ENCODE measurements at regions not wholly inside any gene's neighbourhood (a gene's known extent, or its start where the extent isn't known, plus 50 kb on each side); places are given as distances from the start of the nearest gene placed in this dataset.

DNA sequence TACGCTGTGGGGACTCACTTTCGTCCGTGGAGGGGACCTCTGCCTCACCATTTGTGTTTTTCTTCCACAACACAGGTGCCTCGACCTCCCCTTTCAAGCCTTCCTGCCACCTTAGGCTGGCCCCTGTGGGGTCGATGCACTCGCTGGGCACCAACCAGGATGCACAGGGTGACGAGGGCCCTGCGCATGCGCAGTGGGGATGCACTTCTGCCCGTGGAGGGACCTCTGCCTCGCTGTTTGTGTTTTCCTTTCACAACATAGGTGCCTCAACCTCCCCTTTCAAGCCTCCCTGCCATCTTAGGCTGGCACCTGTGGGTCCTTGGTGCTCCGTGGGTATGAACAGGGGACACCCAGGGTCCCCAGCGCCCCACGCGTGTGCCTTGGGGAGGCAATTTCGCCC is 356.8 kb downstream of the ALG10 start (continued):
- no peak for TF ChIP-seq CEBPZ (IDR thresholded peaks at IDR 0.05; ENCODE audit: low read depth, low read length)
- TF ChIP-seq, protein P1, sequence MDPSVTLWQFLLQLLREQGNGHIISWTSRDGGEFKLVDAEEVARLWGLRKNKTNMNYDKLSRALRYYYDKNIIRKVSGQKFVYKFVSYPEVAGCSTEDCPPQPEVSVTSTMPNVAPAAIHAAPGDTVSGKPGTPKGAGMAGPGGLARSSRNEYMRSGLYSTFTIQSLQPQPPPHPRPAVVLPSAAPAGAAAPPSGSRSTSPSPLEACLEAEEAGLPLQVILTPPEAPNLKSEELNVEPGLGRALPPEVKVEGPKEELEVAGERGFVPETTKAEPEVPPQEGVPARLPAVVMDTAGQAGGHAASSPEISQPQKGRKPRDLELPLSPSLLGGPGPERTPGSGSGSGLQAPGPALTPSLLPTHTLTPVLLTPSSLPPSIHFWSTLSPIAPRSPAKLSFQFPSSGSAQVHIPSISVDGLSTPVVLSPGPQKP (IDR thresholded peaks at IDR 0.05; ENCODE audit: low read depth, low read length) = no peak
- no peak for TF ChIP-seq NR2F1 (conservative IDR thresholded peaks at IDR 0.05)
- no peak for TF ChIP-seq KDM1A (IDR thresholded peaks at IDR 0.05; ENCODE audit: borderline replicate concordance)
- TF ChIP-seq SREBF1 (IDR thresholded peaks at IDR 0.05; ENCODE audit: low read length) = no peak

DNA sequence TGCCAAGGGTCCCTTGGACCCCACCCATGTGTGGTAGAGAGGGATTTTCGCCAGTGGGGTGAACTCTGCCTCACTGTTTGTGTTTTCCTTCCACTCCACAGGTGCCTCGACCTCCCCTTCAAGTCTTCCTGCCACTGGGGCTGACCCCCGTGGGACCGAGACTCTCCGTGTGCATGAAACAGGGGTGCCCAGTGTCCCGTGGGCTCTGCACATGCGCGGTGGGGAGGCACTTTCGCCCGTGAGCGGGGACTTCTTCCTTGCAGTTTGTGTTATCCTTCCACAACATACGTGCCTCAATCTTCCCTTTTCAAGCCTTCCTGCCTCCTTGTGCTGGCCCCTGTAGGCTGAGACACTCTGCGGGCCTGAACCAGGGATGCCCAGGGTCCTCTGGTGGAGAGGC is 362.4 kb downstream of the ALG10 start:
- SMC1A ChIA-PET (ENCODE audit: uncharacterized antibody, unreplicated experiment) = no interaction called here
- H3K36me3 ChIP-seq (ENCODE audit: control insufficient read depth in 2 of 2, insufficient read depth in 2 of 2, low read length in 1 of 2) = no peaks in the 10 kb centered on the region
- H3K27ac ChIP-seq (ENCODE audit: control insufficient read depth, insufficient read depth) = no peak overlapping the region
- no peak overlapping the region for H3K9ac ChIP-seq (ENCODE audit: control insufficient read depth, insufficient read depth, low read length)
- DNase-seq (ENCODE audit: low read depth, low spot score) = no peak
- H3K27me3 ChIP-seq (replicated peaks in 1 of 2; ENCODE audit: control insufficient read depth in 2 of 2, insufficient read depth in 2 of 2, low read length in 1 of 2) = no peaks in the 10 kb centered on the region
- POLR2A ChIA-PET = no interaction called here
- H3K9me3 ChIP-seq (replicated peaks; ENCODE audit: control insufficient read depth, insufficient read depth, low read length) = peaks cover 4% of the 10 kb centered on the region; the same call in 1 of the 3 replicates
- no peak overlapping the region for H3K4me3 ChIP-seq
- intact Hi-C loops (cut with micrococcal nuclease; ENCODE audit: unreplicated experiment) = no loop called here
- no peak for FAIRE-seq
- H4K20me1 ChIP-seq (ENCODE audit: control insufficient read depth, insufficient read depth) = no peaks in the 10 kb centered on the region
- RAD21 ChIA-PET (ENCODE audit: unreplicated experiment) = no interaction called here
- no peak overlapping the region for H2AFZ ChIP-seq (ENCODE audit: control insufficient read depth, low read depth, low read length)
- in situ Hi-C loops (cut with MboI) = loop anchor here (25.0 kb wide), 1 partner anchor 97 kb away; no protein-coding TSS in a partner anchor
- H3K4me2 ChIP-seq (ENCODE audit: control insufficient read depth, insufficient read depth) = no peak overlapping the region
- ATAC-seq = no peak
- BruUV-seq (replicated peaks) = no TSS peak
- no peaks in the 10 kb centered on the region for H3K79me2 ChIP-seq (ENCODE audit: control insufficient read depth, insufficient read depth, low read length)
- 45% methylated on average over 13 of the region's 13 CpGs for WGBS (ENCODE audit: insufficient coverage, insufficient replicate concordance, low lambda C conversion rate, missing lambda C conversion rate)
- no peaks in the 10 kb centered on the region for H3K4me1 ChIP-seq (ENCODE audit: control insufficient read depth, insufficient read depth, low read length)
- CTCF ChIA-PET = no interaction called here
- no peak for TF ChIP-seq CBFB (IDR thresholded peaks at IDR 0.05; ENCODE audit: low read depth)
- TF ChIP-seq, protein P2, sequence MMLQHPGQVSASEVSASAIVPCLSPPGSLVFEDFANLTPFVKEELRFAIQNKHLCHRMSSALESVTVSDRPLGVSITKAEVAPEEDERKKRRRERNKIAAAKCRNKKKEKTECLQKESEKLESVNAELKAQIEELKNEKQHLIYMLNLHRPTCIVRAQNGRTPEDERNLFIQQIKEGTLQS (IDR thresholded peaks at IDR 0.05; ENCODE audit: borderline replicate concordance, extremely low read depth, low read depth, low read length) = no peak
- no peak for TF ChIP-seq ZNF274 (IDR thresholded peaks at IDR 0.05; ENCODE audit: insufficient read depth, insufficient read length)
- TF ChIP-seq BACH1 (IDR thresholded peaks at IDR 0.05; ENCODE audit: borderline replicate concordance) = no peak
- TF ChIP-seq HDAC6 (IDR thresholded peaks at IDR 0.05; ENCODE audit: unreplicated experiment) = no peak
- no peak for TF ChIP-seq TCF12 (IDR thresholded peaks at IDR 0.05; ENCODE audit: low read depth, low read length)
- no peak for TF ChIP-seq MYC (IDR thresholded peaks at IDR 0.05; ENCODE audit: insufficient read depth, insufficient read length, insufficient replicate concordance, low read length, severe bottlenecking)
- no peak for TF ChIP-seq BMI1 (IDR thresholded peaks at IDR 0.05; ENCODE audit: borderline replicate concordance)
- no peak for TF ChIP-seq EED (IDR thresholded peaks at IDR 0.05; ENCODE audit: low read depth)
- TF ChIP-seq RELA (IDR thresholded peaks at IDR 0.05; ENCODE audit: borderline replicate concordance, partially characterized antibody) = no peak
- TF ChIP-seq ZNF622 (IDR thresholded peaks at IDR 0.05) = no peak
- TF ChIP-seq, protein P3, sequence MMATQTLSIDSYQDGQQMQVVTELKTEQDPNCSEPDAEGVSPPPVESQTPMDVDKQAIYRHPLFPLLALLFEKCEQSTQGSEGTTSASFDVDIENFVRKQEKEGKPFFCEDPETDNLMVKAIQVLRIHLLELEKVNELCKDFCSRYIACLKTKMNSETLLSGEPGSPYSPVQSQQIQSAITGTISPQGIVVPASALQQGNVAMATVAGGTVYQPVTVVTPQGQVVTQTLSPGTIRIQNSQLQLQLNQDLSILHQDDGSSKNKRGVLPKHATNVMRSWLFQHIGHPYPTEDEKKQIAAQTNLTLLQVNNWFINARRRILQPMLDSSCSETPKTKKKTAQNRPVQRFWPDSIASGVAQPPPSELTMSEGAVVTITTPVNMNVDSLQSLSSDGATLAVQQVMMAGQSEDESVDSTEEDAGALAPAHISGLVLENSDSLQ (IDR thresholded peaks at IDR 0.05) = no peak
- TF ChIP-seq HSF1 (IDR thresholded peaks at IDR 0.05; ENCODE audit: low read depth, low read length) = no peak
